Globus pallidus (tissue), 1 donor: ENCODE measurements at regions not wholly inside any gene's neighbourhood (a gene's known extent, or its start where the extent isn't known, plus 50 kb on each side); places are given as distances from the start of the nearest gene placed in this dataset.
"Not testable (repeated sequence)": the region's sequence is repeated elsewhere in the genome, so short reads cannot be mapped to it uniquely, and the experiment has no call there.

Experiments
- DNase-seq: peaks from one replicate; pipeline ENCODE4 v3.0.0-alpha.2; 2015; ENCODE audit warnings: low spot score

DNA sequence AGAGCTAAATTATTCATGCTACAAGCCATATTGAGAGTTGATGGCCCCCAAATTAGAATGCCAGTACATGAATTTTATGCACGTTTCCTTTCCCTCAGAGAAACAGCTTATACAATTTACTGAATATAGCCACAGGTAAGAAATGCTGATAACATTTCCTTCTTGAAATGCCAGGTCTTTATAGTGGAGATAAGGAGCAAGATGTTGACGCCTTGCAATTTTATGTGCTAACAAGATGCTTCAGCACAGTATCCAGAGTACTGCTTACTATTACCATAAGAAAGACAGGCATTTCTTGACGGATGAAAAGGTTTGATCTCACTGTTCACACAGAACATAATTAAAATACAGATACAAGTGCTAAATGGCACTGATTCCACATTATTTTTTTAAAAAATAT is 223.2 kb upstream of the CTSO start:
- DNase-seq: no peak

DNA sequence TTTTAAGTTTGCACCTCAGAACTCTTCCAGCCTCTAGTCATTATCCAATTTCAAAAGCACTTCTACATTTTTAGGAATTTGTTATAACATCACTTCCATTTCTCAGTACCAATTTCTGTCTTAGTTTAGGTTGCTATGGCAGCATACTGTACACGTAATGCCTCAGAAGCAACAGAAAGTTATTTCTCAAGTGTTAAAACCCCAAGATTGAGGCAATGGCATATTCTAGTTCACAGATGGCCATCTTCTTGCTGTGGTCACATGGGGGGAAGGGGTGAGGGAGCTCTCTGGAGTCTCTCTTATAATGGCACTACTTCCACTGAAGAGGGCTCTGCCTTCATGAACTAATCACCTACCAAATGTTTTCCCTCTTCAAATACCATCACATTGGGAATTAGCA is 220.3 kb upstream of the CTSO start:
- no peak for DNase-seq

DNA sequence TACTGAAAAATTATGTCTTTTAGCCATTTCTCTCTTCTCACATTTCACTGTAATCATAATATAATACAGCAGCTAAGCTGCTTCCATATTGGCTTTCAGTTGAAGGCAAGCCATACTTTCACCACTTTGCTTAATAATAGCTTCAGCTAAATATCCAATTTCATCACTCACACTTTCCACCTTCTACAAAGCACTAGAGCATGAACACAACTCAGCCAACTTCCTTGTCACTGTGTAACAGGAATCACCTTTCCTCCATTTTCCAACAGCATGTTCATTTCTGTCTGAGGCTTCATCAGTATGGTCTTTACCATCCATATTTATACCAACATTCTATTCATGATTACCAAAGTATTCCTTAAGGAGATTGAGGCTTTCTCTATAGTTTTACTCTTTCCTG is 219.8 kb upstream of the CTSO start:
- no peak for DNase-seq

GRCh38 chr4:156169861-156170260 is 216.2 kb upstream of the CTSO start:
- no peak for DNase-seq

DNA sequence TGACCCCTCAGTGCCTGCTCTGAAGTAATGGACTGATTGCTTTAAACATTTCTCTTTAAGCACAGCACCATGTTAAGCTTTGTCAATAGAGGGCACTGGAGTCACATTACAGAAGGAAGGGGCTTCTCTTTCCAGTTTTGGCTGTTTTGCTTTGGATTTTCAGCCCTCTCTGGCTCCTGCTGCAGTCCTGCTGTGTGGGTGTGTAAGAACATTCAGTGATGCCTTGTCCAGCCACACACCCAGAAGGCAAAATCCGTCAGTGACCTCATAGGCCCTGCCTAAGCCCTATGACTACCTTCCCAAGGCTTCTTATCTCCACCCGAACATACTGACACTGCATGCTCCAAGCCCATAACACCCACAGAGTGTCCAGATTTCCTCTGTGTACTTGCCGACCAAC is 215.3 kb upstream of the CTSO start:
- peak; percentile 1 for DNase-seq

- no peak for DNase-seq
Observed at GRCh38 chr4:156168288-156168687, 214.6 kb upstream of the CTSO start.

- DNase-seq: no peak
Observed at GRCh38 chr4:156158747-156159146, 205.1 kb upstream of the CTSO start.

DNA sequence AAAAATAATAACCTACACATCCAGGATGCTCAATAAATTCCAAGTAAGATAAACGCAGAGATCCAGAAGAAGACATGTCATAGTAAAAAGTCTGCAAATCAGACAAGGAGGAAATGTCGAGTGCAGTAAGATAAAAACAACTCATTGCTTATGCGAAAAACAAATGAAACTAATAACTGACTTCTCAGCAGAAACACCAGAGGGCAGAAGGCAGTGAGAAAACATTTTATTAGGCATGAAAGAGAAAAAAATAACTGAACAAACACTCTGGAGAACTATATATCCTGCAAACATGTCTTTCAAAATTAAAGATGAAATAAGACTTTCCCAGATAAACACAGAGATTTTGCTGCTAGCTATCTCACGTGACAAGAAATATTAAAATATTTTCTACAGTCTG is 201.3 kb upstream of the CTSO start:
- DNase-seq: no peak

GRCh38 chr4:156146571-156146970 is 192.9 kb upstream of the CTSO start:
- DNase-seq: no peak

DNA sequence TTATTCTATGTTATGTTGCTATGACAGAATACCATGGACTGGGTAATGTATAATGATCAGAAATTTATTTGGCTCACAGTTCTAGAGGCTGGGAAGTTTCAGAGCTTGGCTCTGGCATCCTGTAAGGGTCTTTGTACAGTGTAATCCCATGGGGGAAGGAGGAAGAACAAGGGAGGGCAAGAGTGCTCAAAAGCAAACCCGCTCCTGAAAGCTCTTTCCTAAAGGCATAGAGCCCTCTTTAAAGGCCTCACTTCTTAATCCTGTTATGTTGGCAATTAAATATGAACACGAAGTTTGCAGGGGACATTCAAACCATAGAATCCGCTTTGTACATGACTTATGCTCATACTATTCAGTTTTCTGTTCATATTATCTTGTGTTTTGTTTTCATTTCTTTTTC is 191.3 kb upstream of the CTSO start:
- no peak for DNase-seq

GRCh38 chr4:156138781-156139280 is 185.2 kb upstream of the CTSO start:
- no peak for DNase-seq

DNA sequence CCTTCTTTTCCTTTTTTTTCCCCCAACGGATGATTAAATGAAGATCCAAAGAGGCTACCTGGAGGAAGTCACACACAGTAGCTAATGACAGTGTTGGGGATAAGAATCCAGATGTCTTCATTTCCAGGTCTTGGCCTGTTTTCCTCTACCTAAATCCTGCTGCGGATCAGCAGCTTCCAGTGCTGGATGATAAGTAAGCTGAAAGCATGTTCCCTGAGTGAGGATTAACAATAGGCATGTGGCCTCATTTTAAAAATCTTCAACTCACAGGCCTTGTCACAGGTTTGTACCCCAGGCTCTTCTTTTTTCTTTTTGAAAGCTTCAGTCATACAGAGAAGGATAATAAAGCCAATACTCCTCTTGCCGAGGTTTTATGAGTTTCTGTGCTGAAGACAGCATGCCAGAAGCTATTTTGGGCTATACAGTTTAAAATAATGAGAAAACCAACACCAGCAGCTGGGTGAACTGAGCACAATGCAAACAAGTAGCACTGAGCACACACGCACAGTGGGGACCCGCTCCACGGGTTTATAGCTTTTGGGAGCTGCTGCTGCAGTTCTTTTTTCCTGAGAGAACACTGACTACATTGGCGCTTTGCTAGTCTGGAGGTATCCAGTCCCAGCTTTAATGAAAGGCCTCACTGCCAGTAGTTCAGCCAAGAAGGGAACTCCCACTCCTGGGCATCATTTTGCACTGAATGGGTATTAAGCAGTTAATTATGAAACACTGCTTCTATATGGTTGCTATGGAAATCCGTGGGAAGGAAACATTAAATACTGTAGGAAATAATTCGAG is 184.2 kb upstream of the CTSO start:
- DNase-seq: no peak

DNA sequence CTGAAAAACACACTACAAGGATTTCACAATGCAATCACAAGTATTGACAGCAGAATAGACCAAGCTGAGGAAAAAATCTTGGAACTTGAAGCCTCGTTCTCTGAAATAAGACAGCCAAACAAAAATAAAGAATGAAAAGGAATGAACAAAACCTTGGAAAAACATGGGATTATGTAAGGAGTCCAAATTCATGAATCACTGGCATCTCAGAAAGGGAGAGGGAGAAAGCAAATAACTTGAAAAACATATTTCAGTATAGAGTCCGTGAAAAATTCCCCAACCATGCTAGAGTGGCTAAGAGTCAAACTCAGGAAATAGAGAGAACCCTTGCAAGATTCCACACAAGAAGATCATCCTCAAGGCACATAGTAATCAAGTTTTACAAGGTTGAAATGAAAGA is 178.5 kb upstream of the CTSO start:
- no peak for DNase-seq

- DNase-seq: no peak
Observed at GRCh38 chr4:156128616-156129015, 174.9 kb upstream of the CTSO start.

GRCh38 chr4:156118507-156119220 is 165.0 kb upstream of the CTSO start:
- no peak for DNase-seq

DNA sequence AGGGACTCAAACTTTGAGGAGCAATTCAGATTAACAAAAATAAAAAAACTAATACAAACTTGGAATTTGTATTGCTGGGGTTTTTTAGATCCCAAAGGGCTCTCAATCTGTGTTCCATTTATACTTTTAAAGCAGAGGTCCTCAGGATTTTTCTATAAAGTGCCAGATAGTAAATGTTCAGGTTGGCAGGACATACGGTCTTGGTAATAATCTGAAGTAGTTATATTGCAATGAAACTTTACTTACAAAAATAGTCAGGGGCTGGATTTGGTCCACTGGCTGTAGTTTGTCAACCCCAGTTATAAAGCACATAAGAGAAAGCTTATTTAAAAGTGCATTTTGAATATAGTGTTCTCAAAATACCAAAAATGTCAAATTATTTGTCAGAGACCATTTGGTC is 164.1 kb upstream of the CTSO start:
- no peak for DNase-seq

- no peak for DNase-seq
Observed at GRCh38 chr4:156116991-156117390, 163.3 kb upstream of the CTSO start.

DNA sequence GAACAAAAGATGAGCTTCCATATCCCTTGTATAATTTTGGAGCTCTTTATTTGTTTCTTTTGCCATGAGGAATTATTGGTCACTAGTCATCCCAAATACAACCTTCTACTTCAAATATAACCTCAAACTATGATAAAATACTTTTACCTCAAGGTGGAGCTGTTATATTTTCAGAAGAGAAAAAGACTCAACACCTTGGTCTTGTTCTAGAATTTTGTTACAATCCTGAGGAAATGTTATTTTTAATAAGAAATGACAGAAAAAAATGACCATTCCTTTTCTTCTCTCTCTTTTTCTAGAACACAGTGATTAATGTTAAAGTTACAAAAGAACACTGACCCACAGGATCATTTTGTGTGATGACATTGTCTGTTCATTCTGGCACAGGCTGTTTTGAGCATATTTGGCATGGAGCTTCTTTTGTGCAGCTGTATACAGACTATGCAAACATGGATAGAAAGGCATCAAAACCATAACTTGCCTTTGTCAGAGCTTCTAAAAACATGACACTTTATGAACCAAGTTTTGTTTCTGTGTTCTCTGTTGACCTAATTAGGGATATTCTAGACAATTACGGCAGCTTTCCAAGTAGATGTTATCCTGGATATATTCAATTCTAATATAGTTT is 159.6 kb upstream of the CTSO start:
- no peak for DNase-seq

GRCh38 chr4:156111686-156112085 is 158.0 kb upstream of the CTSO start:
- DNase-seq: no peak

GRCh38 chr4:156109943-156110900 is 156.6 kb upstream of the CTSO start:
- DNase-seq: no peak

DNA sequence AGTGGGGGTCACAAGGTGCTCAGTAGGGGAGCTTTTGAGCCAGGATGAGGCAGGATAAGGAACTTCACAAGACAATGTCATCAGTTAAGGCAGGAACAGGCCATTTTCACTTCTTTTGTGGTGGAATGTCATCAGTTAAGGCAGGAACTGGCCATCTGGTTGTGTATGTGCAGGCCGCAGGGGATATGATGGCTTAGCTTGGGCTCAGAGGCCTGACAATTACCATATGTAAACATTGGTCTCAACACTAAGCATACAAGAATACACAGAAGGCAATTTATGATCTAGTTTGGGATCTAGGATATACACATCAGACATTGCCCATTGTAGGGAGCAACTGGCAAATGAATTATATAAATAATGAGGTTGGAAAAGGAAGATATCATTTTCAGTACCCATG is 155.4 kb upstream of the CTSO start:
- DNase-seq: not testable (repeated sequence)

DNA sequence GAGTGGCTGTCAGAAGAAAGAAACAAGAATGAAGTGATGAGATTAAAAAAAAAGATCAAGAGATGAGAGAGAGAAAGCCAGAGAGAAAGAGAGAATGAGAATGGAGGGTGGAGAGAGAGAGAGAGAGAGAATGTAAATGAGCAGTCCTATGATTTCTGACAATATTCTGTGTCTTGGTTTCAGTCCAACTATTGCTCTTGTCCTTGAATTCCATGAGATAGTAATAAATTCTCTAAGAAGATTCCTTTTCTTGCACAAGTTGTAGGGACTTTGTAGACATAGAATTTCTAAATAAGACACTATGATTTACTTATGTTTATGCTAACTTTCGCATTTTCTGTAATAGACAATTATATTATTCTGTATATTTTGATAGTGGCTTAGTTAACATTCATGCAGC is 149.6 kb upstream of the CTSO start:
- no peak for DNase-seq
